Type B pancreatic cell (in vitro differentiated cells): ENCODE measurements at regions not wholly inside any gene's neighbourhood (a gene's known extent, or its start where the extent isn't known, plus 50 kb on each side); places are given as distances from the start of the nearest gene placed in this dataset.

Experiments
- DNase-seq: peaks from one replicate; pipeline ENCODE4 v3.0.0; 2021; ENCODE audit warnings: mixed read lengths; ENCODE audit not compliant: unreplicated experiment; ENCODE audit errors: extremely low spot score
- H3K27ac Mint-ChIP-seq: 2 replicates; pipeline ENCODE4 v1.8.0; 2021; ENCODE audit warnings: mild to moderate bottlenecking, mixed read lengths
- H3K27me3 Mint-ChIP-seq: 2 replicates; pipeline ENCODE4 v1.8.0; 2021; ENCODE audit warnings: mixed read lengths
- H3K36me3 Mint-ChIP-seq: 2 replicates; pipeline ENCODE4 v1.8.0; 2021; ENCODE audit warnings: mixed read lengths
- H3K4me1 Mint-ChIP-seq: one replicate; pipeline ENCODE4 v1.8.0; 2021; ENCODE audit warnings: mixed read lengths; ENCODE audit not compliant: unreplicated experiment
- H3K4me3 Mint-ChIP-seq: 2 replicates; pipeline ENCODE4 v1.8.0; 2021; ENCODE audit warnings: mild to moderate bottlenecking, mixed read lengths
- H3K9me3 Mint-ChIP-seq: 2 replicates; pipeline ENCODE4 v1.8.0; 2021; ENCODE audit warnings: mixed read lengths
- CTCF ChIP-seq: fragments of 200-600 bp; sonication (generic); conservative IDR thresholded peaks from 2 replicates; pipeline ENCODE4 v1.5.0; 2021; ENCODE audit warnings: antibody characterized with exemption, mild to moderate bottlenecking

GRCh38 chr6:139449611-139450000, 75.2 kb upstream of the CITED2 start:
- H3K27me3 Mint-ChIP-seq = no peaks in the 10 kb centered on the region
- no peak overlapping the region for H3K27ac Mint-ChIP-seq
- no peaks in the 10 kb centered on the region for H3K9me3 Mint-ChIP-seq
- no peak for DNase-seq
- H3K4me1 Mint-ChIP-seq = peaks cover 15% of the 10 kb centered on the region
- TF ChIP-seq CTCF = no peak
- H3K4me3 Mint-ChIP-seq = no peak overlapping the region
- H3K36me3 Mint-ChIP-seq = no peaks in the 10 kb centered on the region

GRCh38 chr6:139448998-139449610, 74.7 kb upstream of the CITED2 start:
- Mint-ChIP-seq H3K27me3 (no peaks in the 10 kb centered on the region), H3K4me3 (no peak overlapping the region), H3K9me3 (no peaks in the 10 kb centered on the region), H3K4me1 (peaks cover 15% of the 10 kb centered on the region), H3K36me3 (no peaks in the 10 kb centered on the region), H3K27ac (no peak overlapping the region)
- TF ChIP-seq CTCF = no peak
- DNase-seq = no peak

- Mint-ChIP-seq H3K4me1 (peaks cover 23% of the 10 kb centered on the region), H3K4me3 (no peak overlapping the region), H3K27me3 (no peaks in the 10 kb centered on the region), H3K36me3 (no peaks in the 10 kb centered on the region), H3K9me3 (no peaks in the 10 kb centered on the region), H3K27ac (no peak overlapping the region)
- DNase-seq = no peak
- no peak for TF ChIP-seq CTCF
Measured at GRCh38 chr6:139448051-139448649, 73.7 kb upstream of the CITED2 start.

GRCh38 chr6:139447656-139447975, 73.2 kb upstream of the CITED2 start:
- Mint-ChIP-seq H3K9me3 (no peaks in the 10 kb centered on the region), H3K27me3 (no peaks in the 10 kb centered on the region), H3K27ac (no peak overlapping the region), H3K4me1 (peaks cover 23% of the 10 kb centered on the region), H3K36me3 (no peaks in the 10 kb centered on the region), H3K4me3 (no peak overlapping the region)
- no peak for DNase-seq
- TF ChIP-seq CTCF = no peak

GRCh38 chr6:139446768-139447655, 72.6 kb upstream of the CITED2 start:
- Mint-ChIP-seq H3K36me3 (no peaks in the 10 kb centered on the region), H3K4me1 (peaks cover 23% of the 10 kb centered on the region), H3K4me3 (no peak overlapping the region), H3K27ac (no peak overlapping the region), H3K27me3 (no peaks in the 10 kb centered on the region), H3K9me3 (no peaks in the 10 kb centered on the region)
- no peak for TF ChIP-seq CTCF
- no peak for DNase-seq
